ENCODE measurements at regions not wholly inside any gene's neighbourhood (a gene's known extent, or its start where the extent isn't known, plus 50 kb on each side); places are given as distances from the start of the nearest gene placed in this dataset.
"Not testable (repeated sequence)": the region's sequence is repeated elsewhere in the genome, so short reads cannot be mapped to it uniquely, and the experiment has no call there.

DNA sequence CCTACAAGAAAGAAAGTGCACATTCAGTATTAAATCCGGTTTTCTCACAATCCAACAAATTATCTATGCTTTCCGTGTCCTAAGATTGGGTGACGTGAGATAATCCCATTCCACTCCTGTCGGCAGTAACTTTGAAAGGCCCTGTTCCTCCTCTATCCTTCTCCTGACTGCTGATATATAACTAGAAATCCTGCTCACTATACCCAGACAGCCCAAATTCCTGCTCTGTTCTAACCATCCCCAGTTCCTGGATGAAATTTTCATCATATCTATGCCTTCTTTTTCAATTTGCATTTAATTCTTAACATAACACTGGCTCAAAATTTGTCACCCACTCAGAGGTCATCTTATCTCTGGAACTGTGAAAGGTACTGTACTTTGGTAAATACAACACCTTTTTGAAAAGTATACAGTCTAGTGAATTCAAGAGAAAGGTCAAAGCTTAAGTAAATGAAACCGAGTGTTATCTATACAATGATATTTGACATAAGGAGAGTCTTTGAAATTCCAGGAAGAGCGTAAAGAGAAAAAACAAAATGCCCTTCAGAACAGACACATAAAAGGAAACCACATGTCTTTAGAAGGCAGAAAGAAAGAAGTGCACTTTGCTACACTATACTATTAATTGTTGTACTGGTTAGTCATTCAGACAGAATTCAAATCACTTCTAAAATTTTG, 200.5 kb upstream of the NEGR1 start:
- Mint-ChIP-seq H3K36me3 (peaks cover 0 to 4% (median 0%) of the 10 kb centered on the region in 3 donors), H3K4me3 (no peak overlapping the region), H3K4me1 (no peaks in the 10 kb centered on the region), H3K9me3 (peaks cover 4 to 38% (median 13%) of the 10 kb centered on the region in 6 donors), H3K27me3 (ENCODE audit: low read depth in 3 of 3) (peaks cover 0 to 2% (median 0%) of the 10 kb centered on the region in 3 donors), H3K27ac (no peak overlapping the region)
- DNase-seq = no peak

DNA sequence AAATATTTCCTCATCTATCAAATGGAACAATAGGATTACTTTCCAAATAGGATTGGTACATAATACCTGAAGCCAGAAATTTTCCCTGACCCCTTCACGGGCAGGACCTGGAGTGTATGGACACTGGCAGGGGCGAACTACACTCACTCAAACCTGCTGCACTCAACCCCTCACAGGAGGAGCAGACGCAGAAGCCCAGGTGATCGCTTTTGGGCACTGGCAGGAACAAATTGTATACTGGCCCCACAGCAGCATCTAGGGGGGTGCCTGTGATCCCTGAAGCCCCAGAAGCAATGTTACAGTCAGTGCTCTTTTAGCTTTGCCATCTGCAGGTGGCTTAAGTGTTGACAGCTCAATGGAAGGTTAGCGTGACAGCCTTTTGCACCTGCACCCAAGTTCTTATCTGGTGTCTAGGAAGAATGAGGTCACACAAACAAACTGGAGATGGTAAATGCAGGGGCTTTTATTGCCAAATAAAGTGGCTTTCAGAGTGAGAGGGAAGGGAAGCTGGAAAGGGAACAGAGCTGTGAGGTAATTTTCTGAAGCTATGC, 199.2 kb upstream of the NEGR1 start:
- Mint-ChIP-seq H3K27ac (no peak overlapping the region), H3K4me3 (no peak overlapping the region), H3K36me3 (peaks cover 0 to 4% (median 0%) of the 10 kb centered on the region in 3 donors), H3K27me3 (ENCODE audit: low read depth in 3 of 3) (peaks cover 0 to 2% (median 0%) of the 10 kb centered on the region in 3 donors), H3K9me3 (peaks cover 4 to 37% (median 12%) of the 10 kb centered on the region in 6 donors), H3K4me1 (no peaks in the 10 kb centered on the region)
- DNase-seq = no peak

DNA sequence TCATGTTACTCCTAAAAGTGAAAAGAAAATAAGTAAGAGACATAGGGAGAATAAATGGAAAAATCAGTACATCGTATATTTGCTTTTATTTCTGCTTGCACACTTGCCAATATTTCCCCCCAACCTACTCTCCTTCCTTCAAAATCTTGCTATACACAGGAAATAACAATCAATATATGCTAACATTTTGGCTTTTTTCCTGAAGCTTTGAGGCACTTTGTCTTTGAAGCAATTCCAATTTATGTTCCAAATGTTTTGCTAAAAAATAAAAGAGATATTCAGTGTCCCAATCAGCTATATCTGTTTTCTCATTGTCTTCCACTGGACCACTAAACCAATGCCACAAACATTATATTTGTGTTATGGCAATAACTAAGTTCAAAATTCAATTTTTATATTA, 184.0 kb upstream of the NEGR1 start:
- H3K9me3 Mint-ChIP-seq = peaks cover 2 to 38% (median 9%) of the 10 kb centered on the region in 6 donors
- no peaks in the 10 kb centered on the region for H3K4me1 Mint-ChIP-seq
- H3K36me3 Mint-ChIP-seq = peaks cover 0 to 4% (median 0%) of the 10 kb centered on the region in 3 donors
- no peak overlapping the region for H3K27ac Mint-ChIP-seq
- no peak for DNase-seq
- no peak overlapping the region for H3K4me3 Mint-ChIP-seq
- no peaks in the 10 kb centered on the region for H3K27me3 Mint-ChIP-seq (ENCODE audit: low read depth in 3 of 3)

DNA sequence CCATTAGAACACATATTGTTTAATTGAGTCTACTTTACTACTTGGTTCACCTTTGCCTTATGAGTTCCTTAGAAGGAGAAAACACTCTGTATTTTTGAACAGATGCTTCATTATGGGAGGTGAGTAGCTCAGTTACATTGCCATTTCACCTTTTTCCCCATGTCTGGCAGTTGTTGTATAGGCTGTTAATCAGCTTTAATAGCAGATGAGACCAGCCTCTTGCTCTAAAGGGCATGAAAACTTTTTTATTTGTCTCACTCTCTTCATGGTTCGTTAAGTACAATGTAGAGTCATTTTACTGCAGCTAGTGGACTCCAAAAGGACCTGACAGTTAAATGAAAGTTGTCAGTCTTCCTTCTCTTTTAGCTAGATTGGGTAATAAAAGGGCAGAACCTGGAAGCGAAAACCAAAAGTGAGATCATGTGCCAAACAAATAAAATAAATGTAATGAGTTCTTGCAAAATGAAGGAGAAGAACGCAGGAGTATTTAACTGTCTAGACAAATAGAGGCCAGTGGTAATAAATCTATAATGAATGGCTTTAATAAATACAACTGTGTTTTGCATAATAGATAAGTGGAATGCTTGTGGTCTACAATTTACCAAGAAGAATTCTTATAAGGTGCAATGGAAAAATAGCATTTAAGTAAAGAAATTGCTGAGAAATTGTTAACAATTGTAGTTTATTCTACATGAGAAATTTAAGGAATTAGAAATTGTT, 180.0 kb upstream of the NEGR1 start:
- Mint-ChIP-seq H3K27ac (no peak overlapping the region), H3K36me3 (peaks cover 0 to 4% (median 0%) of the 10 kb centered on the region in 3 donors), H3K9me3 (peaks cover 3 to 20% (median 7%) of the 10 kb centered on the region in 6 donors), H3K4me3 (no peak overlapping the region), H3K27me3 (ENCODE audit: low read depth in 3 of 3) (no peaks in the 10 kb centered on the region), H3K4me1 (no peaks in the 10 kb centered on the region)
- no peak for DNase-seq

GRCh38 chr1:72442262-72442661, 159.9 kb upstream of the NEGR1 start:
- no peak overlapping the region for H3K27ac Mint-ChIP-seq
- H3K36me3 Mint-ChIP-seq = no peaks in the 10 kb centered on the region
- peaks cover 0 to 2% (median 0%) of the 10 kb centered on the region in 3 donors for H3K27me3 Mint-ChIP-seq (ENCODE audit: low read depth in 3 of 3)
- H3K9me3 Mint-ChIP-seq = peaks cover 4 to 27% (median 7%) of the 10 kb centered on the region in 6 donors
- DNase-seq = no peak
- no peaks in the 10 kb centered on the region for H3K4me1 Mint-ChIP-seq
- no peak overlapping the region for H3K4me3 Mint-ChIP-seq

GRCh38 chr1:72439036-72439435, 156.7 kb upstream of the NEGR1 start:
- H3K9me3 Mint-ChIP-seq = peaks cover 0 to 34% (median 6%) of the 10 kb centered on the region in 6 donors

GRCh38 chr1:72438270-72438669, 155.9 kb upstream of the NEGR1 start:
- Mint-ChIP-seq H3K4me3 (no peak overlapping the region), H3K4me1 (no peaks in the 10 kb centered on the region), H3K9me3 (peaks cover 0 to 34% (median 6%) of the 10 kb centered on the region in 6 donors), H3K27ac (no peak overlapping the region), H3K27me3 (ENCODE audit: low read depth in 3 of 3) (peaks cover 0 to 2% (median 0%) of the 10 kb centered on the region in 3 donors), H3K36me3 (no peaks in the 10 kb centered on the region)
- DNase-seq = no peak

More at GRCh38 chr1:72439036-72439435, 156.7 kb upstream of the NEGR1 start:
- Mint-ChIP-seq H3K27me3 (ENCODE audit: low read depth in 3 of 3) (peaks cover 0 to 4% (median 0%) of the 10 kb centered on the region in 3 donors), H3K36me3 (no peaks in the 10 kb centered on the region), H3K4me3 (no peak overlapping the region), H3K4me1 (no peaks in the 10 kb centered on the region), H3K27ac (no peak overlapping the region)
- DNase-seq = no peak

- Mint-ChIP-seq H3K4me3 (no peak overlapping the region), H3K9me3 (peaks cover 3 to 18% (median 6%) of the 10 kb centered on the region in 6 donors), H3K36me3 (no peaks in the 10 kb centered on the region), H3K4me1 (no peaks in the 10 kb centered on the region), H3K27me3 (ENCODE audit: low read depth in 3 of 3) (peaks cover 0 to 2% (median 0%) of the 10 kb centered on the region in 3 donors), H3K27ac (no peak overlapping the region)
- no peak for DNase-seq
Observed at GRCh38 chr1:72435025-72435424, 152.7 kb upstream of the NEGR1 start.

DNA sequence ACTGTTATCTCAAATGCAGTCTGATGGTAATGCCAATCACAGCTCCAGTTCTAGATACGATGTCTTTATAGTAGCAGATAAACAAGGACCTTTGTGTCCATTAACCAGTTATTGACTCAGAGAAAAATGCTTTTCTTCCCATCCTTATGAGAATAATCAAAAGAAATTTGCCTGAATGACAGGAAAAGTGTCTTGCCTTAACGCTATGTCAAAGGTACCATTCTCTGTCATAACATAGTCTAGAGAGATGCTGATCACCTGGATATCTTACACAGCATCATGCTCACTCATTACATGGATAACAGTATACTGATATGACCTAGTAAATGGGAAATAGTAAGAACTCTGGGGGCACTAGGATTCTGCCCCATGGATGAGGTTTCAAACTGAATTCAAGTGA, 151.7 kb upstream of the NEGR1 start:
- Mint-ChIP-seq H3K27me3 (ENCODE audit: low read depth in 3 of 3) (peaks cover 0 to 2% (median 0%) of the 10 kb centered on the region in 3 donors), H3K27ac (no peak overlapping the region), H3K4me3 (no peak overlapping the region), H3K9me3 (peaks cover 3 to 18% (median 5%) of the 10 kb centered on the region in 6 donors), H3K36me3 (no peaks in the 10 kb centered on the region), H3K4me1 (no peaks in the 10 kb centered on the region)
- no peak for DNase-seq

DNA sequence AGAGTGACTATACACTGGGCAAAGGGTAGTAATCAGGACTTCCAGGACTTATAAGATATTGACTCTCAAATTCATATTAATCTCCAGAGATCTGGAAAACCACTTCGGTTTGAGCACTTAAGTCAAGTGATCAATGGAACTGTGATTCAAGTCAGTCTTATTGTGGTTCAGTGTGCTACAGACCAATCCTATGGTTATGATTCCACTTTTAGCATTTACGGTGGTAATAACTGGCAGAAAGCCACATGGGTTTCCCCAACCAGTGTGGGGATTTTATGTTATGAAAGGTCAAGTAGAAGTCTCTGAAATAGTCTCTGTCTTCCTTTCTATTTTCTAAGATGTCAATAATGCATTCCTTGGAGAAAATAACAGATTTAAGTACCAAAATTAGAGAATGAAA, 151.3 kb upstream of the NEGR1 start:
- Mint-ChIP-seq H3K36me3 (no peaks in the 10 kb centered on the region), H3K4me1 (no peaks in the 10 kb centered on the region), H3K4me3 (no peak overlapping the region), H3K27me3 (ENCODE audit: low read depth in 3 of 3) (peaks cover 0 to 2% (median 0%) of the 10 kb centered on the region in 3 donors), H3K9me3 (peaks cover 3 to 23% (median 5%) of the 10 kb centered on the region in 6 donors), H3K27ac (no peak overlapping the region)
- DNase-seq = no peak

DNA sequence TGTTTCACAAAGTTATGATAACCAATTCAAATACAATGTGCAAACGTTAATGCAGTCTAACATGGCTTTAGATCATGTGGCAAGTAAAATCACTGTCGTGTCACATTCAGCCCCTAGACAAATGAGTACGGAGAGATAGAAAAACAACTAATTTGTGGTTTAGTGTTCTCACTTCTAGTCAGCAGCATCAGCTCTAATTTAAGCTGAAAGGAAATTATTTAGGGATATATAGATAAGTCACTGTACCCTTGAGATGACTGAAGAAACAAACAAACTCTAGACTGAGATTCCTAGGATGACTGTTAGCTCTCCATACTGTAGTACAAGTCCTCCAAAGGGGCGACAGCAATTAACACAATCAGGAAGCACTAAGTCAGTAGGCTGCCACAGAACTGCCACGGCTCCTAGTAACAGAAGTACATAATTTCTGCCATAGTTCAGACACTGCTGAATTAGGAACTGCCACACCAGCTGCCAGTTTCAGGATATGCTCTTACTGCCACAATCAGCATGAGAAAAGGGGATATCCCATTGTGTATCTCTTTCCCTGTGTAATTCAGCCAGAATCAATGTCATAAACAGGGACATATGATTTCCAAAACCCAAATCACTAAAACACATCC, 150.4 kb upstream of the NEGR1 start:
- H3K4me3 Mint-ChIP-seq = no peak overlapping the region
- H3K9me3 Mint-ChIP-seq = peaks cover 4 to 26% (median 9%) of the 10 kb centered on the region in 6 donors
- H3K4me1 Mint-ChIP-seq = no peaks in the 10 kb centered on the region
- no peak overlapping the region for H3K27ac Mint-ChIP-seq
- H3K36me3 Mint-ChIP-seq = no peaks in the 10 kb centered on the region
- no peak for DNase-seq
- peaks cover 0 to 2% (median 0%) of the 10 kb centered on the region in 3 donors for H3K27me3 Mint-ChIP-seq (ENCODE audit: low read depth in 3 of 3)

DNA sequence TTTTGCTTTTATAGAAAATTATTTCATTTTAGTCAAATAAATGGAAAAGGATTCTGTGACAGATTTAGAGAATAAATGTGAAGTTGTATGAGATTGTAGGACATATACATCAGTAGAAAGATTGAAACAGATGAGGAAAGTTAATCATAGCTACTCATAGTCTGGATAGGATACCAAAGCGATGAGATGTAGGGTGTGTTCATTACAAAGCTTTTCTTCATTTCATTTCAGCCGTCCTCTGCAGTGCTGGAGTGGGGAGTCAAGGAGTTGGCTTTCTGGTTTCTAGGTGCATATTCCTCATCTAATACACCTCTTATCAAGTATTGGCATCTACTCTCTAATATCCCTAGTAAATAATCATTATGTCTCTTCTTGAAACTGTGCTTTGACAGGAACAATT, 149.5 kb upstream of the NEGR1 start:
- DNase-seq = no peak
- no peak overlapping the region for H3K4me3 Mint-ChIP-seq
- no peak overlapping the region for H3K27ac Mint-ChIP-seq
- peaks cover 4 to 28% (median 11%) of the 10 kb centered on the region in 6 donors for H3K9me3 Mint-ChIP-seq
- no peaks in the 10 kb centered on the region for H3K4me1 Mint-ChIP-seq
- H3K36me3 Mint-ChIP-seq = no peaks in the 10 kb centered on the region
- H3K27me3 Mint-ChIP-seq (ENCODE audit: low read depth in 3 of 3) = no peaks in the 10 kb centered on the region

DNA sequence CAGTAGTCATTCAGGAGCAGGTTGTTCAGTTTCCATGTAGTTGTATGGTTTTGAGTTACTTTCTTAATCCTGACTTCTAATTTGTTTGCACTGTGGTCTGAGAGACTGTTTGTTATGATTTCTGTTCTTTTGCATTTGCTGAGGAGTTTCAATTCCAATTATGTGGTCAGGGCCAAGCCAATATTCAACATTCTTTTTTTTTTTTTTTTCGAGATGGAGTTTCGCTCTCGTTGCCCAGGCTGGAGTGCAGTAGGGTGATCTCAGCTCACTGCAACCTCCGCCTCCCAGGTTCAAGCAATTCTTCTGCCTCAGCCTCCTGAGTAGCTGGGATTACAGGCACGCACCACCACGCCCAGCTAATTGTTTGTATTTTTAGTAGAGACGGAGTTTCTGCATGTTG, 145.9 kb upstream of the NEGR1 start:
- not testable (repeated sequence) for H3K36me3 Mint-ChIP-seq; H3K27me3 Mint-ChIP-seq (ENCODE audit: low read depth in 3 of 3); H3K4me3 Mint-ChIP-seq; DNase-seq; H3K27ac Mint-ChIP-seq; H3K4me1 Mint-ChIP-seq
- peaks cover 4 to 44% (median 18%) of the 10 kb centered on the region in 6 donors for H3K9me3 Mint-ChIP-seq

- H3K36me3 Mint-ChIP-seq = no peaks in the 10 kb centered on the region
- no peaks in the 10 kb centered on the region for H3K4me1 Mint-ChIP-seq
- H3K4me3 Mint-ChIP-seq = no peak overlapping the region
Observed at GRCh38 chr1:72419229-72419628, 136.9 kb upstream of the NEGR1 start.

More at GRCh38 chr1:72419229-72419628, 136.9 kb upstream of the NEGR1 start:
- H3K27me3 Mint-ChIP-seq (ENCODE audit: low read depth in 3 of 3) = no peaks in the 10 kb centered on the region
- DNase-seq = no peak
- H3K9me3 Mint-ChIP-seq = peaks cover 0 to 50% (median 11%) of the 10 kb centered on the region in 6 donors
- H3K27ac Mint-ChIP-seq = no peak overlapping the region

All from immature natural killer cell (primary cell).